H1 (cell line): ENCODE measurements at regions not wholly inside any gene's neighbourhood (a gene's known extent, or its start where the extent isn't known, plus 50 kb on each side); places are given as distances from the start of the nearest gene placed in this dataset.

ENCODE experiments used
- BCL11A ChIP-seq, 2 experiments: IDR thresholded peaks; one replicate each; pipeline ENCODE4 v1.6.1; 2011; ENCODE audit warnings: low read depth in 2 of 2, low read length in 2 of 2, mild to moderate bottlenecking in 2 of 2
- BRCA1 ChIP-seq: IDR thresholded peaks from 2 replicates; pipeline ENCODE4 v1.6.1; 2012; ENCODE audit warnings: low read depth, low read length, improper control_type of control experiment
- HDAC6 ChIP-seq: IDR thresholded peaks from one replicate; pipeline ENCODE4 v1.7.1; 2012; ENCODE audit warnings: low read depth, mild to moderate bottlenecking, inconsistent platforms, low read length, moderate library complexity
- KDM1A ChIP-seq: fragments of 200-600, 300-600 bp; sonication (generic); IDR thresholded peaks from 2 replicates; pipeline ENCODE4 v1.7.1; 2016; ENCODE audit warnings: mild to moderate bottlenecking, low read length, borderline replicate concordance
- PHF8 ChIP-seq: fragments of 200-600 bp; sonication (generic); conservative IDR thresholded peaks from 2 replicates; pipeline ENCODE4 v1.7.1; 2012; ENCODE audit warnings: low read depth, mild to moderate bottlenecking, inconsistent platforms, low read length, moderate library complexity

DNA sequence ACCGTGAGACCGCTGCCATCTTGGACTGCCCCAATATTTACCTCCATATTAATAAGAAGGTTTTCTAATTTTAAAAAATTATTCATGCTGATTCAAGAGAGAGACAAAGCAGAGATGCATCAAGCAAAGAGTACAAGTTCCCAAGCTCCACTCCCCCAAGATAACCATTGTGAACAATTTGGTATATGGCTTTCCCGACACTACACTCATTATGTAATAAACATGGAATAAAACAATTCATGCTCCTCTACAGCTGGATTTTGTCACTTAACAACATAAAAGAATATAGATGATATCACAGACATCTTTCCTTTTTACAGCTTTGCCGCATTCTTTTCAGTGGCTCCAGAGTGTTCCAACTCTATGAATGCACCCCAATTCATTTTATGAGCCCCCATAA is 307.6 kb downstream of the FGFR2 start (continued):
- TF ChIP-seq HDAC6 (no peak), BCL11A (IDR thresholded peaks at IDR 0.05; ENCODE audit: low read depth in 2 of 2, low read length in 2 of 2) (no peak), KDM1A (no peak), PHF8 (no peak), BRCA1 (no peak)
- TF ChIP-seq, all 59 proteins: peak for 0
